ENCODE measurements at regions not wholly inside any gene's neighbourhood (a gene's known extent, or its start where the extent isn't known, plus 50 kb on each side); places are given as distances from the start of the nearest gene placed in this dataset.

- no peak for DNase-seq
Measured at GRCh38 chr4:114728426-114728825, 129.8 kb downstream of the UGT8 start.

GRCh38 chr4:114729068-114729738 is 130.6 kb downstream of the UGT8 start:
- no peak for DNase-seq

GRCh38 chr4:114734594-114734993 is 136.0 kb downstream of the UGT8 start:
- no peak for DNase-seq

- no peak for DNase-seq
Measured at GRCh38 chr4:114752391-114753165, 154.0 kb downstream of the UGT8 start.

GRCh38 chr4:114754616-114755015 is 156.0 kb downstream of the UGT8 start:
- peak in 1 of 2 experiments; percentile 6 for DNase-seq

GRCh38 chr4:114758066-114758465 is 159.5 kb downstream of the UGT8 start:
- DNase-seq: no peak

GRCh38 chr4:114768501-114768900 is 169.9 kb downstream of the UGT8 start:
- no peak for DNase-seq

GRCh38 chr4:114770624-114771023 is 172.0 kb downstream of the UGT8 start:
- no peak for DNase-seq

GRCh38 chr4:114773339-114773738 is 174.7 kb downstream of the UGT8 start:
- DNase-seq: no peak
